Esophagus squamous epithelium (tissue), 5 donors: ENCODE measurements at regions not wholly inside any gene's neighbourhood (a gene's known extent, or its start where the extent isn't known, plus 50 kb on each side); places are given as distances from the start of the nearest gene placed in this dataset.

Experiments used
- DNase-seq: peaks from one replicate; lab custom pipeline; 2025; lab: John Stamatoyannopoulos, UW
- H3K27ac ChIP-seq, 4 donors: fragments of 200-600 bp; sonication (generic); one replicate each; pipeline ENCODE4 v1.5.1; 2016 to 2019; ENCODE audit warnings: mild to moderate bottlenecking in 1 of 4
- H3K27me3 ChIP-seq, 4 donors: fragments of 200-600 bp; sonication (generic); 1 replicate in 3 of 4; 2 replicates in 1 of 4; pipeline versions ENCODE4 v1.5.1 to v1.6.0; 2017 to 2021; ENCODE audit warnings: antibody characterized with exemption in 1 of 4
- H3K36me3 ChIP-seq, 3 donors: fragments of 200-600 bp; sonication (generic); one replicate each; pipeline ENCODE4 v1.5.1; 2016 to 2019
- H3K4me1 ChIP-seq, 3 donors: fragments of 200-600 bp; sonication (generic); one replicate each; pipeline ENCODE4 v1.5.1; 2017 to 2019
- H3K4me3 ChIP-seq, 4 donors: fragments of 200-600 bp; sonication (generic); 1 replicate in 3 of 4; 2 replicates in 1 of 4; pipeline ENCODE4 v1.5.1; 2016 to 2019; ENCODE audit warnings: mild to moderate bottlenecking in 2 of 4, moderate library complexity in 1 of 4
- H3K9me3 ChIP-seq, 3 donors: fragments of 200-600 bp; sonication (generic); one replicate each; pipeline ENCODE4 v1.5.1; 2016 to 2019
- CTCF ChIP-seq, 6 experiments: fragments of 450-650 bp in 4 of 6; fragments of 200-600 bp in 2 of 6; sonication (generic) in 2 of 6; IDR thresholded peaks; one replicate each; pipeline ENCODE4 v1.5.1; 2016 to 2019; ENCODE audit warnings: antibody characterized with exemption in 6 of 6, mild to moderate bottlenecking in 4 of 6, moderate library complexity in 4 of 6
- POLR2A ChIP-seq, 4 donors: fragments of 450-650 bp; IDR thresholded peaks; one replicate each; pipeline ENCODE4 v1.6.1; 2017; ENCODE audit warnings: antibody characterized with exemption in 4 of 4, mild to moderate bottlenecking in 4 of 4, moderate library complexity in 3 of 4
- WGBS, 2 donors: methylation state at CpG; one replicate each; pipeline ENCODE4 v1.1.5; 2018; 5-methylcytosine and 5-hydroxymethylcytosine counted together
- intact Hi-C: fragments of 100-400 bp; cut with DNase I; formaldehyde crosslinking; loops from one replicate; pipeline ENCODE4 v1.15.0; 2022
- donor health status: DM: yes; HTN: yes; CAD: no.

- intact Hi-C loops: no loop called here
- Histone ChIP-seq H3K27ac (no peak overlapping the region), H3K9me3 (no peaks in the 10 kb centered on the region), H3K4me1 (no peaks in the 10 kb centered on the region), H3K36me3 (no peaks in the 10 kb centered on the region), H3K27me3 (peaks cover 0 to 61% (median 0%) of the 10 kb centered on the region in 4 donors), H3K4me3 (no peak overlapping the region)
- no peak for TF ChIP-seq POLR2A (IDR thresholded peaks at IDR 0.05)
- TF ChIP-seq CTCF (IDR thresholded peaks at IDR 0.05): no peak
- DNase-seq: no peak
- 59 to 67% methylated on average over 5 to 8 of the region's 11 CpGs for WGBS, 2 donors
Observed at GRCh38 chr1:30319765-30320580, 403.4 kb downstream of the MATN1 start.

- H3K27ac ChIP-seq: no peak overlapping the region
- H3K4me1 ChIP-seq: no peaks in the 10 kb centered on the region
- peaks cover 0 to 68% (median 0%) of the 10 kb centered on the region in 4 donors for H3K27me3 ChIP-seq
- no peak for TF ChIP-seq POLR2A (IDR thresholded peaks at IDR 0.05)
- TF ChIP-seq CTCF (IDR thresholded peaks at IDR 0.05): no peak
- no peak overlapping the region for H3K4me3 ChIP-seq
- intact Hi-C loops: no loop called here
- no peaks in the 10 kb centered on the region for H3K9me3 ChIP-seq
- H3K36me3 ChIP-seq: no peaks in the 10 kb centered on the region
- 46 to 61% methylated on average over 8 to 12 of the region's 18 CpGs for WGBS, 2 donors
- no peak for DNase-seq
Observed at GRCh38 chr1:30318864-30319718, 404.3 kb downstream of the MATN1 start.

- DNase-seq: no peak
- intact Hi-C loops: no loop called here
Observed at GRCh38 chr1:30318413-30318812, 405.0 kb downstream of the MATN1 start.

GRCh38 chr1:30317921-30318320 is 405.5 kb downstream of the MATN1 start:
- Histone ChIP-seq H3K4me3 (no peak overlapping the region), H3K4me1 (no peaks in the 10 kb centered on the region), H3K9me3 (no peaks in the 10 kb centered on the region), H3K36me3 (no peaks in the 10 kb centered on the region), H3K27ac (no peak overlapping the region), H3K27me3 (peaks cover 0 to 71% (median 0%) of the 10 kb centered on the region in 4 donors)
- TF ChIP-seq POLR2A (IDR thresholded peaks at IDR 0.05) (no peak), CTCF (IDR thresholded peaks at IDR 0.05) (no peak)
- WGBS, 2 donors: 73 to 75% methylated on average over 1 to 4 of the region's 8 CpGs
- intact Hi-C loops: no loop called here
- no peak for DNase-seq

More at GRCh38 chr1:30318413-30318812, 405.0 kb downstream of the MATN1 start:
- Histone ChIP-seq H3K9me3 (no peaks in the 10 kb centered on the region), H3K27ac (no peak overlapping the region), H3K27me3 (peaks cover 0 to 71% (median 0%) of the 10 kb centered on the region in 4 donors), H3K4me1 (no peaks in the 10 kb centered on the region), H3K4me3 (no peak overlapping the region), H3K36me3 (no peaks in the 10 kb centered on the region)
- no peak for TF ChIP-seq CTCF (IDR thresholded peaks at IDR 0.05)
- TF ChIP-seq POLR2A (IDR thresholded peaks at IDR 0.05): no peak
- 32 to 48% methylated on average over 8 of the region's 8 CpGs for WGBS, 2 donors

- no peaks in the 10 kb centered on the region for H3K4me1 ChIP-seq
- H3K9me3 ChIP-seq: no peaks in the 10 kb centered on the region
- 83 to 86% methylated on average over 2 of the region's 2 CpGs for WGBS, 2 donors
- no peak for DNase-seq
- no peaks in the 10 kb centered on the region for H3K36me3 ChIP-seq
- TF ChIP-seq POLR2A (IDR thresholded peaks at IDR 0.05) (no peak), CTCF (IDR thresholded peaks at IDR 0.05) (no peak)
- peaks cover 0 to 73% (median 0%) of the 10 kb centered on the region in 4 donors for H3K27me3 ChIP-seq
- H3K27ac ChIP-seq: no peak overlapping the region
- no peak overlapping the region for H3K4me3 ChIP-seq
- intact Hi-C loops: no loop called here
Observed at GRCh38 chr1:30316056-30316455, 407.3 kb downstream of the MATN1 start.
